ENCODE measurements at regions not wholly inside any gene's neighbourhood (a gene's known extent, or its start where the extent isn't known, plus 50 kb on each side); places are given as distances from the start of the nearest gene placed in this dataset.
"Not testable (repeated sequence)": the region's sequence is repeated elsewhere in the genome, so short reads cannot be mapped to it uniquely, and the experiment has no call there.

GRCh38 chr1:59202455-59202854, 94.4 kb upstream of the FGGY start:
- peaks cover 6% of the 10 kb centered on the region for H3K27me3 Mint-ChIP-seq (ENCODE audit: low read depth)
- ChIA-PET POLR2A (interaction anchor here (0.7 kb wide), 1 partner anchor 417 kb away, joined by 3 read pairs; no protein-coding TSS in a partner anchor), CTCF (no interaction called here)
- no peaks in the 10 kb centered on the region for H3K4me1 Mint-ChIP-seq (ENCODE audit: low read depth)
- ATAC-seq, result no peak
- H3K4me3 Mint-ChIP-seq, result no peak overlapping the region
- no peak for DNase-seq
- H3K36me3 Mint-ChIP-seq (ENCODE audit: low read depth), result no peaks in the 10 kb centered on the region
- peaks cover 9% of the 10 kb centered on the region for H3K9me3 Mint-ChIP-seq (ENCODE audit: insufficient read depth)
- H3K27ac Mint-ChIP-seq, result no peak overlapping the region

DNA sequence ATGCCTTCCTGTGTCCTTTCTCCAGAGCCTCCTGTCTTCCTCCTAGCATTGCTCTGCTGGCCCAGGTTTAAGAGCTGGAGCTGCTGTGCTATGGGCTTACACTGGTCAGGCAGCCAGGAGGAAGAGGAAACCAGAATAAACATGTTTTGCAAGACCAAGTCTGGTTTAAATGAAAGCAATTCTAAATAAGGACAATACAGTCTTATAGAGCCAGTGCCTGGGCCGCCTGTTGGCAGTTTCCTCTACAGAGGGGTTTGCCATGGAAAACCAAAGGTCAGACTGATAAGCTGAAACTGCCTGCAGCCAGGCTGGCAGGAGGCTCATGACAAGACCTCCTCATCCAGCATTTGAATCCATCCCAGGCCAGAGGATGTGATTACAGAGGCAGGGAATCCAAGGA, 92.9 kb upstream of the FGGY start:
- no peak overlapping the region for H3K27ac Mint-ChIP-seq
- ATAC-seq, result no peak
- POLR2A ChIA-PET, result no interaction called here
- CTCF ChIA-PET, result no interaction called here
- no peak for DNase-seq
- H3K4me1 Mint-ChIP-seq (ENCODE audit: low read depth), result no peaks in the 10 kb centered on the region
- H3K4me3 Mint-ChIP-seq, result no peak overlapping the region
- H3K9me3 Mint-ChIP-seq (ENCODE audit: insufficient read depth), result peaks cover 9% of the 10 kb centered on the region
- no peaks in the 10 kb centered on the region for H3K36me3 Mint-ChIP-seq (ENCODE audit: low read depth)
- H3K27me3 Mint-ChIP-seq (ENCODE audit: low read depth), result peaks cover 5% of the 10 kb centered on the region

DNA sequence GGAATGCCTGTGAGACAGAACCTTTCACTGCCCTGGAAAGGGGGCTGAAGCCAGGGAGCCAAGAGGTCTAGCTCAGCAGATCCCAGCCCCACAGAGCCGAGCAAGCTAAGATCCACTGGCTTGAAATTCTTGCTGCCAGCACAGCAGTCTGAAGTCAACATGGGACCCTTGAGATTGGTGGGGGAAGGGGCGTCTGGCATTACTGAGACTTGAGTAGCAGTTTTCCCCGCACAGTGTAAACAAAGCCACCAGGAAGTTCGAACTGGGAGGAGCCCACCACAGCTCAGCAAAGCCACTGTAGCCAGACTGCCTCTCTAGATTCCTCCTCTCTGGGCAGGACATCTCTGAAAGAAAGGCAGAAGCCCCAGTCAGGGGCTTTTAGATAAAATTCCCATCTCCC, 90.3 kb upstream of the FGGY start:
- POLR2A ChIA-PET; ATAC-seq; CTCF ChIA-PET; H3K4me3 Mint-ChIP-seq; H3K9me3 Mint-ChIP-seq (ENCODE audit: insufficient read depth); H3K27me3 Mint-ChIP-seq (ENCODE audit: low read depth); H3K27ac Mint-ChIP-seq; DNase-seq; H3K36me3 Mint-ChIP-seq (ENCODE audit: low read depth); H3K4me1 Mint-ChIP-seq (ENCODE audit: low read depth): not testable (repeated sequence)

DNA sequence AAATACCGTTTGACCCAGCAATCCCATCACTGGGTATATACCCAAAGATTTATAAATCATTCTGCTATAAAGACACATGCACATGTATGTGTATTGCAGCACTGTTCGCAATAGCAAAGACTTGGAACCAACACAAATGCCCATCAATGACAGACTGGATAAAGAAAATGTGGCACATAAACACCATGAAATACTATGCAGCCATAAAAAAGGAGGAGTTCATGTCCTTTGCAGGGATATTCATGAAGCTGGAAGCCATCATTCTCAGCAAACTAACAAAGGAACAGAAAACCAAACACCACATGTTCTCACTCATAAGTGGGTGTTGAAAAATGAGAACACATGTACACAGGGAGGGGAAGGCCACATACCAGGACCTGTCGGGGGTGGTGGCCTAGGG, 86.5 kb upstream of the FGGY start:
- ATAC-seq; H3K4me1 Mint-ChIP-seq (ENCODE audit: low read depth); H3K27ac Mint-ChIP-seq; H3K27me3 Mint-ChIP-seq (ENCODE audit: low read depth); DNase-seq; H3K4me3 Mint-ChIP-seq; POLR2A ChIA-PET; CTCF ChIA-PET; H3K9me3 Mint-ChIP-seq (ENCODE audit: insufficient read depth); H3K36me3 Mint-ChIP-seq (ENCODE audit: low read depth): not testable (repeated sequence)

DNA sequence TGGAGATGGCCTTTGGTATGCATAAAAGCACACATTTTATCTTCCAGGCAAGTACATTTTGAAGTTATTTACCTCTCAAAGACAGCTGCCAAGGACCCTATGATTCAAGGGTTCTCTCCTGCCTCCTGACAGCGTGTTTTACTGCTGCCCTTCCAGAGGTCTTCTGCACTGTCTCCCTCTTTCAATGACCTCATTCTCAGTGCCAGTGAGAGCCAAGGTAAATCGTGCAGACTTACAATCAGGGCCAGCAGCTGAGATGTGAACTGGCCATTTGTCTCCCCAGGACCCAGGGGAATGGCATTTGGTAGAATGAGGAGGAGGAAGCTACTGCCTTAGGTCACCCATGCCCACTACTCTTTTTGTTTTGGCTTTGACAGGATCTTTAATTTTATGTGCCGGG, 84.2 kb upstream of the FGGY start:
- DNase-seq (no peak), ATAC-seq (no peak)
- no peaks in the 10 kb centered on the region for H3K27me3 Mint-ChIP-seq (ENCODE audit: low read depth)
- H3K27ac Mint-ChIP-seq, result no peak overlapping the region
- no peaks in the 10 kb centered on the region for H3K9me3 Mint-ChIP-seq (ENCODE audit: insufficient read depth)
- ChIA-PET POLR2A (no interaction called here), CTCF (no interaction called here)
- H3K4me3 Mint-ChIP-seq, result no peak overlapping the region
- no peaks in the 10 kb centered on the region for H3K4me1 Mint-ChIP-seq (ENCODE audit: low read depth)
- H3K36me3 Mint-ChIP-seq (ENCODE audit: low read depth), result no peaks in the 10 kb centered on the region

DNA sequence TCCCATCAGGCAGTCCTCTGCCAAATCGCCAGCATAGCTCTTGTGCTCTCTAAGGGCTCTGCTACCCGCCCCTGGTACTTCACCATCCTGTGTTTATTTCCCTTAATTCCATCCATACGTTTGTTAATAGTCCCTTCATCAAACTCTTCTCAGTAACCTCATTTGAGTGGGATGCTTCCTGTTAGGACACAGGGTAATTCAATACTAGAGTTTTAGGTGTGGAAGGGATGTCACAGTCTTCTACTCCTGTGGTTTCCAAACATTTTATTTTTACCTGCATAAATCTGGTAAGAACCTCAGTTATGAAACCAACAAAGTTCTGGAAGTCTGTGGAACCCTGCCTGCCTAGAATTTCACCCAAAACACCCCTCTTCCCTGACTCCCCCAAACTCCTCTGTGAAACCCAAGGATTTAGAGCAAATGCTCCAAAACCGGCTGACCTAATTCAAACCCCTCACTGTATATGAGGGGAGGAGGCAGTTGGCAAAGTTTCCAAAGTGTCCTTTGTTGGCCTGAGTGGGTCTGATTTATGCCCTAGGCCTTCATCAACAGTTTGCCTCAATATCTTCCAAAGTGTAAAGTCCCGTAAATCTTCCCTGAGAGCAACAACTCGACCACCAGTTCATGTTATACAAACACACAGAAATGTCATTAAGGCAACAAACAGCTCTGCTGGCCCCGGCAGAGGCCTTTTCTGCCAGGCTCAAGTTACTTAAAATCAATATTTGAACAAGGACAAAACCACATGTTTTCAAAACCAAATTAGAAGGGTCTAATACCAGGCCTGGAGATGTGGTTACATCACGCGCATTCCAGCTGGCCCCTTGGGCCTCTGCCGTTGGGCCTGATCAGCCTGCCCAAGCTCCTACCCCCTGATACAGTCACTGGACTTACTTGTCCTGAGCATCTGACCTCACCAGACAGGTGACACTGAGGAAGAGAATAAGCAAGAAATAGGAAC, 82.4 kb upstream of the FGGY start:
- Mint-ChIP-seq H3K9me3 (ENCODE audit: insufficient read depth) (no peaks in the 10 kb centered on the region), H3K36me3 (ENCODE audit: low read depth) (no peaks in the 10 kb centered on the region), H3K4me3 (no peak overlapping the region), H3K4me1 (ENCODE audit: low read depth) (no peaks in the 10 kb centered on the region), H3K27me3 (ENCODE audit: low read depth) (no peaks in the 10 kb centered on the region), H3K27ac (no peak overlapping the region)
- no peak for ATAC-seq
- no peak for DNase-seq
- ChIA-PET CTCF (no interaction called here), POLR2A (no interaction called here)

DNA sequence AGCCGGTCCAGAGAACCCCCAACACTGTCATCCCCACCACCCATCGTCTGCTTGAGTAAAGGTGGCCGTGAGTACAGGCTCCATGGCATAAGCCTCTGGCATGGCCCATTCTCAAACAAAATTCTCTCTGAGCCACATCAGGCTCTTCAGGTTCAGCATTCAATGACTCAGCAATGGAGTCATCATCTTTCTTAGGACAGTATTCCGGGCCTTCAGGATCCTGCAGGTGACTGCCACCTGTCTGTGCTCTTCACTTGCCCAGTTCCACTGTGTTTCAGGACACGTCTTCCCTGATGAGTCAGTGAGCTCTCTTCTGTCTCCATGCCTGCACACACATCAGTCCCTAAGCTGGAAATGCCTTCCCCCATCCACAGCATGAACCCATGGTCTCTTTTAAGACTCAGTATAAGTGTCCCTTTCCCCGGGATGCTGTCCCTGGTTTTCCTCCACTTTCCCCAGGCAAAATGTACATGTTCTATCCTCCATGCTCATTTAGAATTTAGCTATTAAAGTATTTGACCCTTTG, 81.1 kb upstream of the FGGY start:
- DNase-seq (no peak), ATAC-seq (no peak)
- Mint-ChIP-seq H3K27me3 (ENCODE audit: low read depth) (no peaks in the 10 kb centered on the region), H3K27ac (no peak overlapping the region), H3K4me3 (no peak overlapping the region), H3K36me3 (ENCODE audit: low read depth) (no peaks in the 10 kb centered on the region), H3K4me1 (ENCODE audit: low read depth) (no peaks in the 10 kb centered on the region), H3K9me3 (ENCODE audit: insufficient read depth) (no peaks in the 10 kb centered on the region)
- CTCF ChIA-PET, result no interaction called here
- POLR2A ChIA-PET, result no interaction called here

DNA sequence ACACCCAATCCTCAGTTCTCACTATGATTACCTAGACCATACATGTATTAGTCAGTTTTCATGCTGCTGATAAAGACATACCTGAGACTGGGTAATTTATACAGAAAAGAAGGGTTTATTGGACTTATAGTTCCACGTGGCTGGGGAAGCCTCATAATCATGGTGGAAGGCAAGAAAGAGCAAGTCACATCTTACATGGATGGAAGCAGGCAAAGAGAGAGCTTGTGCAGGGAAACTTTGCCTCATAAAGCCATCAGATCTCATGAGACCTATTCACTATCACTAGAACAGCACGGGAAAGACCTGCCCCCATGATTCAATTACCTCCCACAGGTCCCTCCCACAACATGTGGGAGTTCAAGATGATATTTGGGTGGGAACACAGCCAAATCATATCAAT, 79.5 kb upstream of the FGGY start:
- H3K36me3 Mint-ChIP-seq (ENCODE audit: low read depth); CTCF ChIA-PET; H3K9me3 Mint-ChIP-seq (ENCODE audit: insufficient read depth); POLR2A ChIA-PET; H3K4me1 Mint-ChIP-seq (ENCODE audit: low read depth); ATAC-seq; H3K27ac Mint-ChIP-seq; H3K4me3 Mint-ChIP-seq; DNase-seq; H3K27me3 Mint-ChIP-seq (ENCODE audit: low read depth): not testable (repeated sequence)

- Mint-ChIP-seq H3K27ac (no peak overlapping the region), H3K27me3 (ENCODE audit: low read depth) (no peaks in the 10 kb centered on the region), H3K4me1 (ENCODE audit: low read depth) (no peaks in the 10 kb centered on the region), H3K36me3 (ENCODE audit: low read depth) (no peaks in the 10 kb centered on the region), H3K4me3 (no peak overlapping the region), H3K9me3 (ENCODE audit: insufficient read depth) (no peaks in the 10 kb centered on the region)
- no peak for DNase-seq
- ChIA-PET POLR2A (no interaction called here), CTCF (no interaction called here)
- ATAC-seq, result no peak
Observed at GRCh38 chr1:59218521-59219236, 78.2 kb upstream of the FGGY start.

- POLR2A ChIA-PET, result no interaction called here
- H3K27me3 Mint-ChIP-seq (ENCODE audit: low read depth), result no peaks in the 10 kb centered on the region
- no peak overlapping the region for H3K4me3 Mint-ChIP-seq
- H3K36me3 Mint-ChIP-seq (ENCODE audit: low read depth), result no peaks in the 10 kb centered on the region
- no peaks in the 10 kb centered on the region for H3K9me3 Mint-ChIP-seq (ENCODE audit: insufficient read depth)
- DNase-seq (no peak), ATAC-seq (no peak)
- no peak overlapping the region for H3K27ac Mint-ChIP-seq
- CTCF ChIA-PET, result no interaction called here
- H3K4me1 Mint-ChIP-seq (ENCODE audit: low read depth), result no peaks in the 10 kb centered on the region
Observed at GRCh38 chr1:59219916-59220315, 77.0 kb upstream of the FGGY start.

- H3K36me3 Mint-ChIP-seq (ENCODE audit: low read depth), result no peaks in the 10 kb centered on the region
- no peaks in the 10 kb centered on the region for H3K4me1 Mint-ChIP-seq (ENCODE audit: low read depth)
- no peaks in the 10 kb centered on the region for H3K9me3 Mint-ChIP-seq (ENCODE audit: insufficient read depth)
- ChIA-PET POLR2A (no interaction called here), CTCF (interaction anchor here (0.9 kb wide), 1 partner anchor 19 kb away, joined by 3 read pairs; no protein-coding TSS in a partner anchor)
- no peak overlapping the region for H3K4me3 Mint-ChIP-seq
- H3K27ac Mint-ChIP-seq, result no peak overlapping the region
- DNase-seq (no peak), ATAC-seq (no peak)
- H3K27me3 Mint-ChIP-seq (ENCODE audit: low read depth), result no peaks in the 10 kb centered on the region
Observed at GRCh38 chr1:59220356-59220755, 76.5 kb upstream of the FGGY start.

DNA sequence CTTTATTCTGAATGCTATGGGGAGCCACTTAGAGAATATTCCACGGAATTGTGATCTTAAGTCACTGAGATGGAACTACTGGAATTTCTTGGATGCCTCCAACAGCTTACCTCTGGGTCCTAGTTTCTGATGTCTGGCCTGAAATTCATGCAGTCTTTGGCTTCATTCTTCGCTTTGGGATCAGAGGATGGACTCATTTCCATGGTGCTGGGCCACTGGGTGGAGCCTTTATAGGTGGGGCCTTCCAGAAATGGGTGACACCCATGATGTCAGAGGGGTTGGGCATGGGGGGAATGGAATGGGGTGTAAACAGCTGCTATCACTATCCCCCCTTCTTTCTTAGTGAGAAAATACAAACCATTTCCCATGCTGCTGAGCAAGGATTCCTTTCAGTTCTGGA, 73.7 kb upstream of the FGGY start:
- ChIA-PET POLR2A (no interaction called here), CTCF (interaction anchor here (1.4 kb wide), 1 partner anchor 476 kb away, joined by 4 read pairs; no protein-coding TSS in a partner anchor)
- Mint-ChIP-seq H3K27ac (no peak overlapping the region), H3K36me3 (ENCODE audit: low read depth) (no peaks in the 10 kb centered on the region), H3K4me3 (no peak overlapping the region), H3K27me3 (ENCODE audit: low read depth) (no peaks in the 10 kb centered on the region), H3K9me3 (ENCODE audit: insufficient read depth) (no peaks in the 10 kb centered on the region), H3K4me1 (ENCODE audit: low read depth) (no peaks in the 10 kb centered on the region)
- DNase-seq (no peak), ATAC-seq (no peak)

Measured in activated CD8-positive, alpha-beta T cell treated with anti-CD3 and anti-CD28 coated beads, Interleukin-2, amount 10 ng/mL, durations not matched to agents 7 days and 5 days (primary cell).